ENCODE measurements at regions not wholly inside any gene's neighbourhood (a gene's known extent, or its start where the extent isn't known, plus 50 kb on each side); places are given as distances from the start of the nearest gene placed in this dataset.

- DNase-seq (ENCODE audit: low read depth) = no peak
- H3K4me3 ChIP-seq (ENCODE audit: low read depth, low read length) = no peak overlapping the region
Measured at GRCh38 chr20:24379484-24379927, 89.9 kb upstream of the SYNDIG1 start.

GRCh38 chr20:24378661-24379483, 90.6 kb upstream of the SYNDIG1 start:
- H3K4me3 ChIP-seq (ENCODE audit: low read depth, low read length) = no peak overlapping the region
- DNase-seq (ENCODE audit: low read depth) = no peak

- H3K4me3 ChIP-seq (ENCODE audit: low read depth, low read length) = no peak overlapping the region
- no peak for DNase-seq (ENCODE audit: low read depth)
Measured at GRCh38 chr20:24376311-24377099, 92.9 kb upstream of the SYNDIG1 start.

- no peak for DNase-seq (ENCODE audit: low read depth)
- no peak overlapping the region for H3K4me3 ChIP-seq (ENCODE audit: low read depth, low read length)
Measured at GRCh38 chr20:24373372-24373771, 96.1 kb upstream of the SYNDIG1 start.

- no peak overlapping the region for H3K4me3 ChIP-seq (ENCODE audit: low read depth, low read length)
- no peak for DNase-seq (ENCODE audit: low read depth)
Measured at GRCh38 chr20:24370911-24371695, 98.3 kb upstream of the SYNDIG1 start.

GRCh38 chr20:24370249-24370648, 99.2 kb upstream of the SYNDIG1 start:
- no peak overlapping the region for H3K4me3 ChIP-seq (ENCODE audit: low read depth, low read length)
- DNase-seq (ENCODE audit: low read depth) = no peak

GRCh38 chr20:24368253-24368652, 101.2 kb upstream of the SYNDIG1 start:
- no peak overlapping the region for H3K4me3 ChIP-seq (ENCODE audit: low read depth, low read length)
- DNase-seq (ENCODE audit: low read depth) = no peak

GRCh38 chr20:24366336-24367004, 103.0 kb upstream of the SYNDIG1 start:
- DNase-seq (ENCODE audit: low read depth) = no peak
- H3K4me3 ChIP-seq (ENCODE audit: low read depth, low read length) = no peak overlapping the region

- H3K4me3 ChIP-seq (ENCODE audit: low read depth, low read length) = no peak overlapping the region
- DNase-seq (ENCODE audit: low read depth) = no peak
Measured at GRCh38 chr20:24365670-24366069, 103.8 kb upstream of the SYNDIG1 start.

- no peak overlapping the region for H3K4me3 ChIP-seq (ENCODE audit: low read depth, low read length)
- no peak for DNase-seq (ENCODE audit: low read depth)
Measured at GRCh38 chr20:24364482-24364881, 104.9 kb upstream of the SYNDIG1 start.

GRCh38 chr20:24363031-24363430, 106.4 kb upstream of the SYNDIG1 start:
- no peak for DNase-seq (ENCODE audit: low read depth)
- no peak overlapping the region for H3K4me3 ChIP-seq (ENCODE audit: low read depth, low read length)

GRCh38 chr20:24362080-24362479, 107.3 kb upstream of the SYNDIG1 start:
- H3K4me3 ChIP-seq (ENCODE audit: low read depth, low read length) = no peak overlapping the region
- no peak for DNase-seq (ENCODE audit: low read depth)

GRCh38 chr20:24361541-24361940, 107.9 kb upstream of the SYNDIG1 start:
- no peak overlapping the region for H3K4me3 ChIP-seq (ENCODE audit: low read depth, low read length)
- DNase-seq (ENCODE audit: low read depth) = no peak

GRCh38 chr20:24360531-24360930, 108.9 kb upstream of the SYNDIG1 start:
- no peak for DNase-seq (ENCODE audit: low read depth)

GRCh38 chr20:24359321-24360027, 110.0 kb upstream of the SYNDIG1 start:
- no peak overlapping the region for H3K4me3 ChIP-seq (ENCODE audit: low read depth, low read length)
- DNase-seq (ENCODE audit: low read depth) = no peak

More at GRCh38 chr20:24360531-24360930, 108.9 kb upstream of the SYNDIG1 start:
- H3K4me3 ChIP-seq (ENCODE audit: low read depth, low read length) = no peak overlapping the region

GRCh38 chr20:24357931-24358330, 111.5 kb upstream of the SYNDIG1 start:
- no peak overlapping the region for H3K4me3 ChIP-seq (ENCODE audit: low read depth, low read length)
- DNase-seq (ENCODE audit: low read depth) = no peak

- DNase-seq (ENCODE audit: low read depth) = no peak
- no peak overlapping the region for H3K4me3 ChIP-seq (ENCODE audit: low read depth, low read length)
Measured at GRCh38 chr20:24357177-24357576, 112.3 kb upstream of the SYNDIG1 start.

- no peak overlapping the region for H3K4me3 ChIP-seq (ENCODE audit: low read depth, low read length)
- DNase-seq (ENCODE audit: low read depth) = no peak
Measured at GRCh38 chr20:24353135-24353690, 116.2 kb upstream of the SYNDIG1 start.

Measured in skeletal muscle cell (primary cell).